ENCODE measurements at regions not wholly inside any gene's neighbourhood (a gene's known extent, or its start where the extent isn't known, plus 50 kb on each side); places are given as distances from the start of the nearest gene placed in this dataset.

- Histone ChIP-seq H3K27me3 (ENCODE audit: control insufficient read depth in 3 of 3, insufficient read depth in 3 of 3, low read length in 2 of 3) (peaks cover 0 to 25% (median 23%) of the 10 kb centered on the region in 3 donors), H3K4me3 (peak overlapping the region; percentile 37), H3K27ac (ENCODE audit: low read depth in 1 of 2, low read length in 1 of 2) (peak overlapping the region; percentile 12 to 81), H3K4me1 (ENCODE audit: control insufficient read depth in 5 of 5, insufficient read depth in 5 of 5, low read length in 5 of 5) (peaks cover 0 to 3% (median 0%) of the 10 kb centered on the region in 5 donors), H3K9ac (ENCODE audit: insufficient read depth in 1 of 2, low read length in 2 of 2) (peak overlapping the region in 1 of 2 donors; percentile 81), H3K36me3 (ENCODE audit: control insufficient read depth in 4 of 4, insufficient read depth in 4 of 4, low read length in 4 of 4) (no peaks in the 10 kb centered on the region), H3K9me3 (ENCODE audit: control insufficient read depth in 4 of 4, insufficient read depth in 3 of 4, low read length in 3 of 4) (peaks cover 0 to 4% (median 0%) of the 10 kb centered on the region in 4 donors)
- ATAC-seq (ENCODE audit: insufficient read depth, low FRiP score) (peak; percentile 86), DNase-seq (peak in 2 of 3 donors; percentile 94 to 98)
- TF ChIP-seq CTCF (IDR thresholded peaks at IDR 0.05; ENCODE audit: control extremely low read depth, extremely low read depth): peak; percentile 46
- WGBS, 2 donors: 48 to 91% methylated on average over 14 to 15 of the region's 15 CpGs
These were observed 230.2 kb upstream of the STK26 start for GRCh38 chrX:131792789-131793462.

GRCh38 chrX:131795442-131796229 lies 227.5 kb upstream of the STK26 start:
- no peak for TF ChIP-seq CTCF (IDR thresholded peaks at IDR 0.05; ENCODE audit: control extremely low read depth, extremely low read depth)
- Histone ChIP-seq H3K9me3 (ENCODE audit: control insufficient read depth in 4 of 4, insufficient read depth in 3 of 4, low read length in 3 of 4) (peaks cover 0 to 2% (median 0%) of the 10 kb centered on the region in 4 donors), H3K27me3 (ENCODE audit: control insufficient read depth in 3 of 3, insufficient read depth in 3 of 3, low read length in 2 of 3) (peaks cover 0 to 23% (median 15%) of the 10 kb centered on the region in 3 donors), H3K4me1 (ENCODE audit: control insufficient read depth in 5 of 5, insufficient read depth in 5 of 5, low read length in 5 of 5) (peaks cover 0 to 3% (median 0%) of the 10 kb centered on the region in 5 donors), H3K9ac (ENCODE audit: insufficient read depth in 1 of 2, low read length in 2 of 2) (no peak overlapping the region), H3K36me3 (ENCODE audit: control insufficient read depth in 4 of 4, insufficient read depth in 4 of 4, low read length in 4 of 4) (no peaks in the 10 kb centered on the region), H3K4me3 (no peak overlapping the region), H3K27ac (ENCODE audit: low read depth in 1 of 2, low read length in 1 of 2) (no peak overlapping the region)
- 57 to 97% methylated on average over 30 to 44 of the region's 44 CpGs for WGBS, 2 donors
- ATAC-seq (ENCODE audit: insufficient read depth, low FRiP score) (no peak), DNase-seq (no peak)

- no peaks in the 10 kb centered on the region for H3K9me3 ChIP-seq (ENCODE audit: control insufficient read depth in 4 of 4, insufficient read depth in 3 of 4, low read length in 3 of 4)
- H3K27ac ChIP-seq (ENCODE audit: low read depth in 1 of 2, low read length in 1 of 2): no peak overlapping the region
- H3K9ac ChIP-seq (ENCODE audit: insufficient read depth in 1 of 2, low read length in 2 of 2): no peak overlapping the region
- no peaks in the 10 kb centered on the region for H3K36me3 ChIP-seq (ENCODE audit: control insufficient read depth in 4 of 4, insufficient read depth in 4 of 4, low read length in 4 of 4)
- H3K27me3 ChIP-seq (ENCODE audit: control insufficient read depth in 3 of 3, insufficient read depth in 3 of 3, low read length in 2 of 3): peaks cover 0 to 20% (median 14%) of the 10 kb centered on the region in 3 donors
- DNase-seq (peak in 2 of 3 donors; percentile 6 to 30), ATAC-seq (ENCODE audit: insufficient read depth, low FRiP score) (no peak)
- TF ChIP-seq CTCF (IDR thresholded peaks at IDR 0.05; ENCODE audit: control extremely low read depth, extremely low read depth): no peak
- 28 to 67% methylated on average over 1 of the region's 1 CpG for WGBS, 2 donors
- H3K4me3 ChIP-seq: no peak overlapping the region
- H3K4me1 ChIP-seq (ENCODE audit: control insufficient read depth in 5 of 5, insufficient read depth in 5 of 5, low read length in 5 of 5): peaks cover 0 to 2% (median 0%) of the 10 kb centered on the region in 5 donors
These were observed 222.0 kb upstream of the STK26 start for GRCh38 chrX:131801066-131801465.
